Upper lobe of left lung (tissue), 6 donors: ENCODE measurements at regions not wholly inside any gene's neighbourhood (a gene's known extent, or its start where the extent isn't known, plus 50 kb on each side); places are given as distances from the start of the nearest gene placed in this dataset.
"Not testable (repeated sequence)": the region's sequence is repeated elsewhere in the genome, so short reads cannot be mapped to it uniquely, and the experiment has no call there.

ENCODE experiments used
- ATAC-seq, 2 donors: fragments of 200-7000 bp; cut with Tn5 transposase; one replicate each; pipeline ENCODE4 v1.9.1; 2022; ENCODE audit warnings: mild to moderate bottlenecking in 2 of 2, moderate library complexity in 2 of 2; ENCODE audit not compliant: low FRiP score in 2 of 2
- DNase-seq, 2 donors: peaks; one replicate each; pipeline ENCODE4 v3.0.0-alpha.2; 2019 to 2020
- H3K27ac ChIP-seq, 4 donors: fragments of 200-600 bp; sonication (generic); one replicate each; pipeline ENCODE4 v1.5.1; 2016 to 2019
- H3K27me3 ChIP-seq, 4 donors: fragments of 200-600 bp; sonication (generic); one replicate each; pipeline ENCODE4 v1.5.1; 2017 to 2019
- H3K36me3 ChIP-seq, 4 donors: fragments of 200-600 bp; sonication (generic); one replicate each; pipeline ENCODE4 v1.5.1; 2016 to 2019
- H3K4me1 ChIP-seq, 4 donors: fragments of 200-600 bp; sonication (generic); one replicate each; pipeline ENCODE4 v1.5.1; 2018 to 2019
- H3K4me3 ChIP-seq, 4 donors: fragments of 200-600 bp; sonication (generic); one replicate each; pipeline ENCODE4 v1.5.1; 2017 to 2019; ENCODE audit warnings: mild to moderate bottlenecking in 2 of 4, moderate library complexity in 1 of 4
- H3K9me3 ChIP-seq, 4 donors: fragments of 200-600 bp; sonication (generic); one replicate each; pipeline ENCODE4 v1.5.1; 2018 to 2019
- WGBS, 2 donors: methylation state at CpG; one replicate each; pipeline ENCODE4 v1.1.5; 2017 to 2018; 5-methylcytosine and 5-hydroxymethylcytosine counted together
- donor health status: DM: no; HTN: no; CAD: no; lungs with moderate emphysema.
- donor health status: DM: no; HTN: yes; CAD: no; lungs with severe emphysema.

DNA sequence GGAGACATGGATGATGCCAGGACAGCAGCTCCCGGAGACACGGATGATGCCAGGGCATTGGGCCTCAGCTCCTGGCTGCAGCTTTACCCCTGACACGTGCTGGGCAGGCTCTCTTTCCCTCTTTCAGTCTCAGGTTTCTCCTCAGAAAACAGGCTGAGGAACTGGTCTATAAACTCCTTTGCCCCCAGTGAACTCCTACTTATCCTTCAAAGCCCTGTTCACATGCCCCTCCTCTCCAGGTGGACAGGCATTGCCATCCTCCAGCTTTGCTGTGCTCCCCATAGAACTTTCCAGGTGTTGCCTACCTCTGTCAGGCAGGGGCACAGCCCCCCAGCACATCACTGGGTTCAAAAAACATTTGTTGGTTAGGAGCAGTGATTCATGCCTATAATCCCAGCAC lies 198.4 kb downstream of the BANP start:
- not testable (repeated sequence) for H3K4me1 ChIP-seq, ATAC-seq, H3K9me3 ChIP-seq, DNase-seq, H3K27ac ChIP-seq, H3K27me3 ChIP-seq, H3K4me3 ChIP-seq, H3K36me3 ChIP-seq
- WGBS, 2 donors: 50 to 80% methylated on average over 1 to 3 of the region's 3 CpGs

DNA sequence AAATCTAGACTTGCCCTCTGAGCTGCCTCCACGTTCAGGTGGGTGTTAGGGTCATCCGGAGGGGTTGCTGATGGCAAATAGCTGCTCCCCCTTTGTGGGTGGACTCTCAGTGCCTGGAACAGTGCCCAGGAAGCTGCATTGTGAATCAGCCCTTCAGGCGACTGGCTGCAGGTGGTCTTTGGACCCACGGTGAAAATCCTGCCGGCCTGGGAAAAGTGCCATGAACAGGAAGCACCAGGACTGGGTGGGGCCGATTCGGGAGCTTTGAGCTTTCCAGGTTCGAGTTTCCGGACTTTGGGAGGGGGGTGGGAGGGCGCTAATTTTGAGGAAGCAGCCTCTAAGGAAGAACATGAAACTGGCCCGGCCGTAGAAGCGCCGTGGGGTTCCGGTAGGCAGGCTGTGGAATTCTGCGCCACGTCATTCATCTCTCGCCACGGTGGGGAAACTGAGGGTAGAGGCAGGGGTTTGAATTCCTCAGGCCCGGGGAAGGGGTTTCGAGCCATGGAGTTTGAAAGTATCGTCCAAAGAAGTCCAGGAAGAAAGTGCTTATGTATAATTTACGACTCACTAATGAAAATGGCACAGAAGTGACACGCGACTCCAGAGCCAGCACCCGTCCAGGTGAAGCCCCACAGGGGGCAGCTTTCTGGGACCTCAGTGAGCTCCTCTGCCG lies 199.4 kb downstream of the BANP start:
- not testable (repeated sequence) for H3K27ac ChIP-seq, H3K9me3 ChIP-seq, ATAC-seq, H3K4me3 ChIP-seq, H3K36me3 ChIP-seq, H3K27me3 ChIP-seq, DNase-seq, H3K4me1 ChIP-seq
- WGBS, 2 donors: 60 to 62% methylated on average over 22 to 27 of the region's 27 CpGs

DNA sequence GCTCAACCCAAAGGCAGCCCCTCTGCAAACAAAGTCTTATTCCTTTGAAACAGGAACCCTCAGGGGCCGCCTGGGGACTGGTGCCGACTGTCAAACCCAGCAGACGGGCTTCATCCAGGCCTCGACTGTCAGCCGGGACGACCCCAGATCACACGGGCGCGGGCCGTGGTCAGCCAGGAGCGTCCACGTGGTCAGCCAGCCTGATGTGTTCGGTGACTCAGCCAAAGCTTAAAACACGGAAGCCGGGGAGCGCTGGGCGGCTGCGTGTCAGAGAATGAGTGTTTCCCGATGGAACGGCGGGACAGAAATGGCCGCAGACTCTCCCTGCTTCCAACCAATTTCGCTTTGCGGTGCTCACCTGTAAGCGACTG lies 199.9 kb downstream of the BANP start:
- ATAC-seq: peak in 1 of 2 donors; percentile 77
- DNase-seq: peak in 1 of 2 donors; percentile 85

DNA sequence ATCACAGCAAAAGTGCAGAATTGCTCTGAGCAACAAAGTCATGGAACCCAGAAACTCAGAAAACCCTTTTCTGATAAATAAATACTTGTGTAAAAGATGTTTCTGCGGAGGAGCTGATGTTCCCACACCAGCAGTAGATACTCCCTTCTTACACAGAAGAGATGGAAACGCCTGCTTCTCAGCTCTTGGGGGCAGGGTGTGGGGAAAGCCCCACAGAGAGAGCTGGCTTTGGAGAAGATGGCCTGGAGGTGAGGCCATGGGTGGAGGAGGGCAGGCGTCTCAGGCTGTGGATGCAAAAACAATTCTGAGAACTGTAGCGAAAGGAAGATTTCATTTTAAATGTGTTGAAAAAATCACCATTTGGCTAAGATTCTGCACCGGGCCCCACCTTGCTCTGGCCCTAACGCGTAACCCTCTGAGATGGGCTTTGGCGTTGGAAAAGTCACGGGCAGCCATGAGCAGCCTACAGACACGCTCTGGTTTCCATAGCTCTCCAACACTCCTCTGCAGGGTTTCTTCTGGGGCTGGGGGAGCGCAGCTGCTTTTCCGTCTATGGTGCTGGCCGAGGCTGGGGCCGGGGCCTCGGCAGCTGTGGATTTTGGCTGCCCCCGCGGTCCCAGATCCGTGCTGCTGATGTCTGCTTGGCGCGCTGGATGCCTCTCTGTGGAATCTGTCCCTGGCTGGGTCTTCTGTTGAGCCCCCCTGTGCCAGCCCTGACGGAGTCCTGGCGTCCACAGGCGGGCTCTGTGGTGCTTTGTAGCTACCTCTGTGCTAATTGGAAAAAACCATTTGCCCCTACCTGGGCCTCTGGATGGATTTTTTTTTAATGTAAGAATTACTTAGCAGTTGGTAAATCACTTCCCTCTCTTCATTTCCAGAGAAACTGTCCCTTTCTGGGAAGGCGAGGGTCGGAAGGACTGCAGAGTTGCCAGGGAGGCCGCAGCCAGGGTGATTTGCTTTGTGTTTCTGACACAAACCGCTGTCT lies 200.9 kb downstream of the BANP start:
- peak in 1 of 2 donors; percentile 76 for DNase-seq
- not testable (repeated sequence) for H3K4me3 ChIP-seq, H3K27ac ChIP-seq, H3K27me3 ChIP-seq, H3K4me1 ChIP-seq, H3K9me3 ChIP-seq, H3K36me3 ChIP-seq, ATAC-seq
- 78% methylated on average over 17 to 27 of the region's 27 CpGs for WGBS, 2 donors

More for the DNA sequence above, 199.9 kb downstream of the BANP start:
- WGBS, 2 donors: 60 to 73% methylated on average over 18 to 25 of the region's 25 CpGs
- H3K36me3 ChIP-seq, H3K4me3 ChIP-seq, H3K4me1 ChIP-seq, H3K27ac ChIP-seq, H3K9me3 ChIP-seq, H3K27me3 ChIP-seq: not testable (repeated sequence)

DNA sequence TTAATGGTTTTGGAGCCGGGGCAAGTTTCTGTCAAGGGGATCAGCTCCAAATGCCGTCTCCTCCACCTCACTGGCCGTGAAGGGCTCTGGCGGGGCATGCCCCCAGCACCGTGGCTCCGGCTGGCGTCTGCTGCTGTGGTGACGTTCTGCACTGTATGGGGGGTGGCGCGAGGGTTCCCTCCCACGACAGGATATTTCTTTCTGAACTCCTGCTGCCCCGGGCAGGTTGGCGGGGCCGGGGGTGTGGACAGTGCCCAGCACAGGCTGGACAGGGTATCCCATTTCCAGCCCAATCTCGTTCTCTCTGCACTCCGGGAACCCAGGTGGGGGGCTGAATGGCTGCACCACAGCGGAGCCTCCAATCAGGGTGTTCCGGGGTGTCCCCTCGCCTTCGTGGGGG lies 201.6 kb downstream of the BANP start:
- 0 to 62% methylated on average over 1 to 20 of the region's 20 CpGs for WGBS, 2 donors

DNA sequence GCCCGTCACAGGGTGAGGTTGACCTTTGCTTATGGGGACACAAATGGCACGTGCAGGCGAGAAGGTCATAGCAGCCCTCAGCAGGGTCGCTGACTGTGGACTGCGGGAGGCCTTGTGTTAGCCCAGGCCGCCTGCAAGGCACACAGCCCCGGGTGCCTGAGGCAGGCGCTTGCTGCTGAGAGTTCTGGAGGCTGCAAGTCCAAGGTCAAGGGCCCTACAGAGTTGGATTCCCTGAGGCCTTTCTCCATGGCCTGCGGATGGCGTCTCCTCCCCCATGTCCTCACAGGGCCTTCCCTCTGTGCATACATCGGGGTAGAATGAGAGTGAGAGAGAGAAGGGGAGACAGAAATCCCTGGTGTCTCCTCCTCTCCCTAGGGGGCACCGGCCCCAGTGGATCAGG lies 202.3 kb downstream of the BANP start:
- peak in 1 of 2 donors; percentile 56 for DNase-seq
- H3K27me3 ChIP-seq, ATAC-seq, H3K36me3 ChIP-seq, H3K4me1 ChIP-seq, H3K4me3 ChIP-seq, H3K9me3 ChIP-seq, H3K27ac ChIP-seq: not testable (repeated sequence)
- WGBS, 2 donors: 87 to 93% methylated on average over 3 to 11 of the region's 12 CpGs

More for the DNA sequence above, 201.6 kb downstream of the BANP start:
- not testable (repeated sequence) for H3K36me3 ChIP-seq, H3K27me3 ChIP-seq, H3K4me1 ChIP-seq, H3K9me3 ChIP-seq, ATAC-seq, H3K4me3 ChIP-seq, H3K27ac ChIP-seq
- DNase-seq: peak in 1 of 2 donors; percentile 81

DNA sequence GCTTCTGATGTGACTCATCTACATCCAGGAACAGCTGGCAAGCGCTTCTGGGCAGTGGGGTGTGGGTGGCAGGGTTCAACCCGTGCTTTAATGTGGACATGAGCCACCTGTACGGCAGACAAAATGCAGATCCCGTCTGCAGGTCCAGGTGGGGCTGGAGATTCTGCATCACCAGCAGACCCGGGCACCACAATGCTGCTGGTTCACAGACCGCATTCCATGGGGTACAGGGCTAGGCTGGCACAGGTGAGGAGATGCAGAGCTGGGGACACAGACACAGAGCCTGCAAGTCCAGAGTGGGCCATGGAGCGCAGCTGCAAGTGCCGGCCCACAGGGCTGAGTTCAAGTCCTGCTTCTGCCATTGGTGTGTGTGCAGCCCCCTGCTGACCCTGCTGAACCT lies 203.7 kb downstream of the BANP start:
- 88% methylated on average over 8 of the region's 8 CpGs; no CpG with 5 or more reads in 1 of the 2 donors for WGBS, 2 donors
- H3K27ac ChIP-seq, H3K36me3 ChIP-seq, H3K4me3 ChIP-seq, ATAC-seq, H3K27me3 ChIP-seq, DNase-seq, H3K4me1 ChIP-seq, H3K9me3 ChIP-seq: not testable (repeated sequence)

DNA sequence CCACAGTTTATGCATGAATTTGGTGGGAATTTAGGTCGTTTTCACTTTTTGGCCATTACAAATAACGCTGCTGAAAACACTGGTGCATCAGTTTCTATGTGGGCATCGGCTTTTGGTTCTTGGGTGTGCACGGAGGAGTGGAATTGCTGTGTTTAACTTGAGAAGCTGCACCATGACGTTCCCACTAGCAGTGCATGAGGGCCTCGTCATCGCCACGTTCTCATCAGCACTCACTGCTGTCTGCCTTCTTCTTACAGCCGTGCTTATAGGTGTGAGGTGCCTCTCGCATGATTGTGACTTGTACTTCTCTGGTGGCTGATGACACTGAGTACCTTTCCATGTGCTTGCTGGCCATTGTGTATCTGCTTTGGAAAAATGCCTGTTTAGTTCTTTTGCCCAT lies 204.4 kb downstream of the BANP start:
- not testable (repeated sequence) for DNase-seq, H3K36me3 ChIP-seq, H3K27ac ChIP-seq, ATAC-seq, H3K9me3 ChIP-seq, H3K4me1 ChIP-seq, H3K27me3 ChIP-seq, H3K4me3 ChIP-seq
- WGBS, 2 donors: 82 to 83% methylated on average over 10 of the region's 10 CpGs

DNA sequence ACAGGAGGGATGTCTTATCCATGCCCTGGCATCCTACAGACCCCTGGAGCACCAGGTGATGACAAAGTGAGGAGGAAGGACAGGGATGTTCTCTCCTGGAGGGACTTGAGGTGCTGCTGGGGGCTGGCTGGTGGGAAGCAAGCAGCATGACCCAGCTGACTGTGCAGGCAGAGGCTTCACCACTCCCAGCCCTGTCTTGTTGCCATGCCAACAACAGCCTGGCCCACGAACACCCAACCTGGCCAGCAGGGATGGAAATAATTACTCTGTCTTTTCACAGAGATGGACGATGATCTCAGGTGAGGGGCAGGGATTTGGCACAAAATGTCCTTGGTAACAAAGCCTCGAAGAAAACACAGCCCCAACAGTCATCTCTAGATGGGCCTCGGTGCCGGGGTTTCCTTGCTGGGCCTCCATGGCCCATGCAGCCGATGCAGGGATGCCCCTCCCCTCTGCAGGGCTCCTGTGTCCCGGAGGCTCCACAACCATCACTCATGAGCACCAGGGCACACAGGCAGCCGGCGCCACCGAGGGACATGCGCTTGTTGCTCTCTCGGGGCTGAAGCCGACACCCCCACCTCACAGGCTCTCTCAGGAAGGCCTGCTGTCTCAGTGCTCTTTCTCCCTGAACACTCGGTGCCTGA lies 205.5 kb downstream of the BANP start:
- not testable (repeated sequence) for H3K36me3 ChIP-seq, DNase-seq, H3K27me3 ChIP-seq, H3K4me3 ChIP-seq, H3K4me1 ChIP-seq, H3K9me3 ChIP-seq, ATAC-seq, H3K27ac ChIP-seq
- WGBS, 2 donors: 71% methylated on average over 6 of the region's 14 CpGs; no CpG with 5 or more reads in 1 of the 2 donors

DNA sequence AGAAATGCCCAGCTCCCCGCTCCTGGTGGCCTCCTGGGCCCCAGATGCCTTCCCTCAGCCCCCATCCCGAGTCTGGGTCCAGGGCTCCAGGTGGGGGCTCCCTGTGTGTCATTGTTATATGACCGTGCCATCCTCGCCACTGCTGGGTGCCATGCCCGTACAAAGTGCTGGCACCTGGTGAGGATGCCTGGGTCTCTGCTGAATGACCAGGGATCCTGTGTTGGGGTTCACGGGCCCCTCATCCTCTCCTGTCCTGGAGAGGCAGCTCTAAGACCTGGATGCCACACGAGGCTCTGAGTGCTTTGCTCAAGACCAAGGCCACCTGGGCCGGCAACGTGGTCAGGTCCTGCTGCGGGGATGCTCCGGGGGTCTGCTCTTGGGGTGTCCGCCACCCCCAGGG lies 206.5 kb downstream of the BANP start:
- H3K36me3 ChIP-seq, ATAC-seq, H3K27ac ChIP-seq, H3K4me1 ChIP-seq, H3K4me3 ChIP-seq, H3K9me3 ChIP-seq, H3K27me3 ChIP-seq, DNase-seq: not testable (repeated sequence)
- 90% methylated on average over 11 of the region's 12 CpGs; no CpG with 5 or more reads in 1 of the 2 donors for WGBS, 2 donors

DNA sequence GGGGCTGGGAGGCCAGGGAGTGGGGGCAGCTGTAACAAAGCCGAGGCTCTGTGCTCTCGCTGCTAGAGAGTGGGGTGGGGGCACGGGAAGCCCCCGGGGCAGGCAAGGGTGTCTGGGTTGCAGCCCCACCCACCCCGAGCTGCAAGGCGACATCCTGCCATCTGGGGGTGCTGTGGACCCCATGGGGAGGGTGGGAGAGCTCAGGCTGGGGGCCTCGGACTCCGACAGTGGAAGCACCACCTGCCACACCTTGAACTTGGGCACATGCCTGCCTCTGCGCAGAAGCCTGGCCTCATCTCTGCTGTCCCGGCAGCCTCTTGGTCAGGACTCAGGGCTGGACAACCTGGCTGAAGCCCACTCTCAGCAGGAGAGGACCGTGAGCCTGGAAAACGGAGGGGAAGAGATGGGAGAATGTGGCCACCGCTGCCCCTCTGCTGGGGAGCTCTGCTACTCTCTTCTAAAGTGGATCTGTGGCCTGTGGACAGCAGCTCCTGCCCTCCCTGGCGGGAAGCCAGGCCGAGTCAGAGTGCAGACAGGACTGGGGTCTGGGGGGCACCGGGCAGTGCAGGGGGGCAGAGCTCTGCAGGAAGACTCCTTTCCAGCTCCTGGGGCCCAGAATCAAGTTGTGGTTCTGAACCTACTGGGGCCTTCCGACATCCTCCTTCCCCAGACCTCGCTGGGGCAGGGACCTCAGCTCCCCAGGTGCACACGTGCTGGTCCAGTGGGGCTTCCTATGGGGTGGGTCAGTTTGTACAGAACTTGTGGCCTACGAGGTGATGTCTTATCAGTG lies 207.2 kb downstream of the BANP start:
- DNase-seq: peak in 1 of 2 donors; percentile 56
- H3K4me1 ChIP-seq, ATAC-seq, H3K27ac ChIP-seq, H3K4me3 ChIP-seq, H3K27me3 ChIP-seq, H3K36me3 ChIP-seq, H3K9me3 ChIP-seq: not testable (repeated sequence)
- WGBS, 2 donors: 60 to 72% methylated on average over 1 to 19 of the region's 20 CpGs
